ENCODE measurements at regions not wholly inside any gene's neighbourhood (a gene's known extent, or its start where the extent isn't known, plus 50 kb on each side); places are given as distances from the start of the nearest gene placed in this dataset.
A peak's percentile ranks its signal among the peaks of the same experiment; 100 is the strongest.
"Not testable (repeated sequence)": the region's sequence is repeated elsewhere in the genome, so short reads cannot be mapped to it uniquely, and the experiment has no call there.

DNA sequence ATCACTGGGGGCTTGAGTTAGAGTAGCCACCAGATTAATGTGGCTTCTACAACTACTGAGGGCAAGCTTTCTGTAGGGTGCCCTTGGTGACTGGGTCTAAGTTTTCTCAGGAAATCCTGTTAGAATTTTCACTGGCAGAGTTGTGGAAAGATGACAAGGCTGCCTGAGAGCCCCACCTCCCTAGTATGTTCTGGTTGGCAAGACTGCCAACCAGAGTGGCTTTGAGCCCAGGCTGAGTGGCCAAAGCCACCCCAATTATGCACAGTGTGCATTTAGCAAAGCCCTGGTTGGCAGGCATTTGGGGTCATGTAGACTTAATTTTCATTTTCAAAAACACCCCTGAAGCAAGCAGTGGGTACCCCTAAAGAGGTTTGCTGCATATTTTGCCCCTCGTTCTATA is 136.7 kb upstream of the HAPLN1 start:
- no peak overlapping the region for H3K4me3 ChIP-seq (ENCODE audit: low read length)
- DNase-seq (ENCODE audit: low read depth) = no peak
- TF ChIP-seq CTCF (conservative IDR thresholded peaks at IDR 0.05; ENCODE audit: low read length) = no peak

DNA sequence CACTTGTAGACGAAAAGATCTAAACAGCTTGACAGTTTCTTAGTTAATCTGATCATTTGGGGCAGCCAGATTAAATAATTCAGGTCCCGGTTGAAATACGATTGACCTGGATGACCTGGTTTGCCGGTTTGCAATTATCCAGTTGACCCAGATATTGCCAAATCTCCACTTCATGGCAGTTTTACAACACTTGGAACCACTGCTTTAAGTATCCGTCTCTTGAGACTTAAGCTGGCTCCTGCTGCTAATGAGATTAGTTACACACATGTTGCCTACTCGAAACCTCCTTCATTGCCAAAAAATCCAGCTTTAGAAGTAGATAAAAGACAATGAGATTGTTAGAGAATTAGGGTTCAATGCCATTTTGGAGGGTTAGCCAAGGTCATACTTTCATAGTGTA is 136.2 kb upstream of the HAPLN1 start:
- TF ChIP-seq CTCF (conservative IDR thresholded peaks at IDR 0.05; ENCODE audit: low read length) = no peak
- peak; percentile 73 for DNase-seq (ENCODE audit: low read depth)
- no peak overlapping the region for H3K4me3 ChIP-seq (ENCODE audit: low read length)

- DNase-seq (ENCODE audit: low read depth); H3K4me3 ChIP-seq (ENCODE audit: low read length): not testable (repeated sequence)
Observed at GRCh38 chr5:83850412-83850811, 129.8 kb upstream of the HAPLN1 start.

DNA sequence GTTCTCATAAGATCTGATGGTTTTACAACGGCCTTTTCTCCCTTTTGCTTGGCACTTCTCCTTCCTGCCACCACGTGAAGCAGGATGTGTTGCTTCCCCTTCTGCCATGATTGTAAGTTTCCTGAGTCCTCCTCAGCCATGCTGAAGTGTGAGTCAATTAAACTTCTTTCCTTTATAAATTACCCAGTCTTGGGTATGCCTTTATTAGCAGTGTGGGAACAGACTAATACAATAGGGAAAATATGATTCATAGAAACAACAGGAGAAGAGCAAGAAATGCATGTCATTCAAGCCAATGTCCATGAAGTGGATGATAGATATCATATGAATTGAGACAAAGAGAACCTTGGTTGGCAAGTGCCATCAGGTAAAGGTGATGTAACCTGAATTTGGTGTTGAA is 128.3 kb upstream of the HAPLN1 start:
- no peak for DNase-seq (ENCODE audit: low read depth)
- no peak overlapping the region for H3K4me3 ChIP-seq (ENCODE audit: low read length)
- TF ChIP-seq CTCF (conservative IDR thresholded peaks at IDR 0.05; ENCODE audit: low read length) = no peak

GRCh38 chr5:83846624-83847350 is 126.1 kb upstream of the HAPLN1 start:
- no peak for TF ChIP-seq CTCF (conservative IDR thresholded peaks at IDR 0.05; ENCODE audit: low read length)
- no peak overlapping the region for H3K4me3 ChIP-seq (ENCODE audit: low read length)
- DNase-seq (ENCODE audit: low read depth) = no peak

DNA sequence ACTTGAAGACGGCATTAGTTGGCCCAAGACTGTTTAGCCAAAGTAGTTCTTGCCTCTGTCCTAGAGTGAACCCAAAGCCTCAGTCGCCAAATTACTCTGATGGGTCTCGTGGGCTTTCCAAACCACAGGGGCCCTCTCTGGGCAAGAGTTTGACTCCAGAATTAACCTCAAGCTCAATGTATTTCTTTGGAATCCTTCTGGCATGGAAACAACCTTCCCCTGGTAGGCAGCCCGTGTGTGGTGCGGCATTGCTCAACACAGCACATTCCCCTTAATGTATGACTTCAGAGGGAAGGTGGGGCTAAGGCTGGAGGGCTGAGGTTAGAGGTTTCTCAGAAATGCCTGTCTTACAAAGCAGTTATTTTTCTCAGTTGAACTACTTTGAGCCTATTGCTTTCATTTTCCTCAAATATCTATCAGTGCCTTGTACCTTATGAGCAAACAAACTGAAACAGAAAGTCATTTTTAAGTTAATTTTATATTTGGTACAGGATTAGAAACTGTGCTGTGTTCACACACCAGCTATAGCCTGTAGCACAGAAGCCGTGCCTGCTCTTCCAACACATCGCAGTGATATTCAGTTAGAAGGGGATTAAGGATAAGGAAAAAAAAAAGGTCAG is 123.9 kb upstream of the HAPLN1 start:
- DNase-seq (ENCODE audit: low read depth) = peak; percentile 96
- no peak overlapping the region for H3K4me3 ChIP-seq (ENCODE audit: low read length)
- TF ChIP-seq CTCF (conservative IDR thresholded peaks at IDR 0.05; ENCODE audit: low read length) = no peak

GRCh38 chr5:83839788-83840187 is 119.1 kb upstream of the HAPLN1 start:
- no peak for DNase-seq (ENCODE audit: low read depth)
- TF ChIP-seq CTCF (conservative IDR thresholded peaks at IDR 0.05; ENCODE audit: low read length) = no peak
- H3K4me3 ChIP-seq (ENCODE audit: low read length) = no peak overlapping the region
